Esophagus squamous epithelium (tissue), 5 donors: ENCODE measurements at regions not wholly inside any gene's neighbourhood (a gene's known extent, or its start where the extent isn't known, plus 50 kb on each side); places are given as distances from the start of the nearest gene placed in this dataset.

Experiments used
- DNase-seq: peaks from one replicate; lab custom pipeline; 2025; lab: John Stamatoyannopoulos, UW
- H3K27ac ChIP-seq, 4 donors: fragments of 200-600 bp; sonication (generic); one replicate each; pipeline ENCODE4 v1.5.1; 2016 to 2019; ENCODE audit warnings: mild to moderate bottlenecking in 1 of 4
- H3K27me3 ChIP-seq, 4 donors: fragments of 200-600 bp; sonication (generic); 1 replicate in 3 of 4; 2 replicates in 1 of 4; pipeline versions ENCODE4 v1.5.1 to v1.6.0; 2017 to 2021; ENCODE audit warnings: antibody characterized with exemption in 1 of 4
- H3K36me3 ChIP-seq, 3 donors: fragments of 200-600 bp; sonication (generic); one replicate each; pipeline ENCODE4 v1.5.1; 2016 to 2019
- H3K4me1 ChIP-seq, 3 donors: fragments of 200-600 bp; sonication (generic); one replicate each; pipeline ENCODE4 v1.5.1; 2017 to 2019
- H3K4me3 ChIP-seq, 4 donors: fragments of 200-600 bp; sonication (generic); 1 replicate in 3 of 4; 2 replicates in 1 of 4; pipeline ENCODE4 v1.5.1; 2016 to 2019; ENCODE audit warnings: mild to moderate bottlenecking in 2 of 4, moderate library complexity in 1 of 4
- H3K9me3 ChIP-seq, 3 donors: fragments of 200-600 bp; sonication (generic); one replicate each; pipeline ENCODE4 v1.5.1; 2016 to 2019
- CTCF ChIP-seq, 6 experiments: fragments of 450-650 bp in 4 of 6; fragments of 200-600 bp in 2 of 6; sonication (generic) in 2 of 6; IDR thresholded peaks; one replicate each; pipeline ENCODE4 v1.5.1; 2016 to 2019; ENCODE audit warnings: antibody characterized with exemption in 6 of 6, mild to moderate bottlenecking in 4 of 6, moderate library complexity in 4 of 6
- POLR2A ChIP-seq, 4 donors: fragments of 450-650 bp; IDR thresholded peaks; one replicate each; pipeline ENCODE4 v1.6.1; 2017; ENCODE audit warnings: antibody characterized with exemption in 4 of 4, mild to moderate bottlenecking in 4 of 4, moderate library complexity in 3 of 4
- WGBS, 2 donors: methylation state at CpG; one replicate each; pipeline ENCODE4 v1.1.5; 2018; 5-methylcytosine and 5-hydroxymethylcytosine counted together
- intact Hi-C: fragments of 100-400 bp; cut with DNase I; formaldehyde crosslinking; loops from one replicate; pipeline ENCODE4 v1.15.0; 2022
- donor health status: DM: yes; HTN: yes; CAD: no.

GRCh38 chr18:28588884-28589549 is 412.1 kb upstream of the CDH2 start:
- Histone ChIP-seq H3K4me3 (no peak overlapping the region), H3K27me3 (no peaks in the 10 kb centered on the region), H3K4me1 (no peaks in the 10 kb centered on the region), H3K27ac (no peak overlapping the region), H3K36me3 (no peaks in the 10 kb centered on the region), H3K9me3 (no peaks in the 10 kb centered on the region)
- intact Hi-C loops = no loop called here
- TF ChIP-seq CTCF (IDR thresholded peaks at IDR 0.05) = no peak
- no peak for TF ChIP-seq POLR2A (IDR thresholded peaks at IDR 0.05)
- 52 to 67% methylated on average over 1 of the region's 1 CpG for WGBS, 2 donors
- no peak for DNase-seq

DNA sequence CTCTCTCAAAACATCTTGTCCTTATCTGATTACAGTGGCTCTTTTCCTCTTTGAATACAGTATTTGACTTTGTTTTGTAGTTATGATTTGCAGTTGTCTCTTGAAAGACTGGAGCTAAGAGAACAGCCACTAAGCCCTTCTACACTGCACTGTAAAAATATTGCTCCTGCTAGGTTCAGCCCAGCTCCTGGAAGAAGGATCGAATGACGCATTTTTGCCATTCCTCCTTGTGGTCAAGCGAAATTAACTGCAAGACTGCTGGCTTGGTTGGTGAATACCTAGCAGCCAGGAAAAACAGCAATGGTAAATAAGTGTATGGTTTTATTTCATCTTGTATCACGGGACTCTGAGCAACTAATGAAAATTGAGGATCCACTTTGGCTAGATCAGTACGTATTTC is 407.8 kb upstream of the CDH2 start:
- Histone ChIP-seq H3K36me3 (no peaks in the 10 kb centered on the region), H3K27ac (no peak overlapping the region), H3K4me1 (no peaks in the 10 kb centered on the region), H3K27me3 (no peaks in the 10 kb centered on the region), H3K9me3 (no peaks in the 10 kb centered on the region), H3K4me3 (no peak overlapping the region)
- DNase-seq = no peak
- TF ChIP-seq CTCF (IDR thresholded peaks at IDR 0.05) (no peak), POLR2A (IDR thresholded peaks at IDR 0.05) (no peak)
- 55 to 60% methylated on average over 5 of the region's 5 CpGs for WGBS, 2 donors
- intact Hi-C loops = no loop called here

DNA sequence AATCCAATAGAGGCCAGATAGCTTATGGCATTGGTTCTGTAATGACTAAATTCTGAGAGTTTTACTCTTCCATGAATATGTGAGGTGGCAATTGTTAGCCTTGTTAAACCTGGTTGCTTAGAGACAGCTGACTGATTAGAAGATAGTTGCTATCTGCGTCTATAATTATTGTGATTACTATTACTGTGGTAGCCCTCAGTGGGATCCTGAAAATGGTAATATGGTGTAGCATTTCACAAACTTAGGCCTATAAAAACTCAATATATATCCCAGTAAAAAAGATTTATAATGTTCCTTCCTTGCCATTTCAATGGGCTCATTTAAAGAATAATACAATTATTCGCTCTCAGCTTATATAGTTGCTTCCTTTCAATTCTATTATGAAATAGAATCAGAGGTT is 405.8 kb upstream of the CDH2 start:
- Histone ChIP-seq H3K27me3 (no peaks in the 10 kb centered on the region), H3K4me3 (no peak overlapping the region), H3K4me1 (no peaks in the 10 kb centered on the region), H3K9me3 (no peaks in the 10 kb centered on the region), H3K36me3 (no peaks in the 10 kb centered on the region), H3K27ac (no peak overlapping the region)
- intact Hi-C loops = no loop called here
- 88 to 93% methylated on average over 2 of the region's 2 CpGs for WGBS, 2 donors
- TF ChIP-seq POLR2A (IDR thresholded peaks at IDR 0.05) = no peak
- TF ChIP-seq CTCF (IDR thresholded peaks at IDR 0.05) = no peak
- no peak for DNase-seq

GRCh38 chr18:28581521-28582071 is 404.7 kb upstream of the CDH2 start:
- no peak for DNase-seq
- Histone ChIP-seq H3K27me3 (no peaks in the 10 kb centered on the region), H3K27ac (no peak overlapping the region), H3K4me1 (no peaks in the 10 kb centered on the region), H3K36me3 (no peaks in the 10 kb centered on the region), H3K9me3 (no peaks in the 10 kb centered on the region), H3K4me3 (no peak overlapping the region)
- TF ChIP-seq POLR2A (IDR thresholded peaks at IDR 0.05) (no peak), CTCF (IDR thresholded peaks at IDR 0.05) (no peak)
- WGBS, 2 donors = 30 to 57% methylated on average over 4 of the region's 4 CpGs
- intact Hi-C loops = no loop called here

DNA sequence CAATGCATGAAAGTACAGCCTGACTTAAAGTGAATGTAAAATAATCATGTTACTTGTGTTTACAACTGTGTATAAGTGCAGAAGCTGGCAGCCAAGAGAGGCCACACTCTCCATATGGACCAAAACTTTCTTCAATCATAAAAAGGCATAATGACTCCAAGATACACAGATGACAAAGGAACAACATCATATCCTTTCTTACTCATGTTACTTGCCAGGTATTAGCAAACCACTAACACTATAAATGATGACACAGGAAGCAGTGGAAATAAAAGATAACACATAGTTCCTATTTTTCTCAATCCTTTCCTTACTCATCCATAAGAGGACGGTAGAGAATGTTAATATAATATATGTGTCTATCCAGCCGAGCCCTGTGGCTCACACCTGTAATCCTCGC is 400.0 kb upstream of the CDH2 start:
- Histone ChIP-seq H3K27ac (no peak overlapping the region), H3K4me1 (no peaks in the 10 kb centered on the region), H3K36me3 (no peaks in the 10 kb centered on the region), H3K27me3 (no peaks in the 10 kb centered on the region), H3K9me3 (no peaks in the 10 kb centered on the region), H3K4me3 (no peak overlapping the region)
- WGBS, 2 donors = 55 to 82% methylated on average over 3 of the region's 3 CpGs
- DNase-seq = no peak
- intact Hi-C loops = no loop called here
- TF ChIP-seq POLR2A (IDR thresholded peaks at IDR 0.05) (no peak), CTCF (IDR thresholded peaks at IDR 0.05) (no peak)
